Gastrocnemius medialis (tissue), 4 donors: ENCODE measurements at regions not wholly inside any gene's neighbourhood (a gene's known extent, or its start where the extent isn't known, plus 50 kb on each side); places are given as distances from the start of the nearest gene placed in this dataset.

ENCODE experiments used
- POLR2A ChIP-seq, 2 donors: fragments of 450-650 bp; IDR thresholded peaks; one replicate each; pipeline ENCODE4 v1.6.1; 2017; ENCODE audit warnings: antibody characterized with exemption in 2 of 2, mild to moderate bottlenecking in 2 of 2, moderate library complexity in 2 of 2
- TF ChIP-seq, protein P1 (sequence below), 5 experiments: fragments of 450-650 bp in 3 of 5; fragments of 200-600 bp in 2 of 5; sonication (generic) in 2 of 5; IDR thresholded peaks in 4 of 5; conservative IDR thresholded peaks in 1 of 5; 1 replicate in 4 of 5; 2 replicates in 1 of 5; pipeline ENCODE4 v1.5.1; 2016 to 2019; ENCODE audit warnings: antibody characterized with exemption in 5 of 5, mild to moderate bottlenecking in 3 of 5, moderate library complexity in 3 of 5

DNA sequence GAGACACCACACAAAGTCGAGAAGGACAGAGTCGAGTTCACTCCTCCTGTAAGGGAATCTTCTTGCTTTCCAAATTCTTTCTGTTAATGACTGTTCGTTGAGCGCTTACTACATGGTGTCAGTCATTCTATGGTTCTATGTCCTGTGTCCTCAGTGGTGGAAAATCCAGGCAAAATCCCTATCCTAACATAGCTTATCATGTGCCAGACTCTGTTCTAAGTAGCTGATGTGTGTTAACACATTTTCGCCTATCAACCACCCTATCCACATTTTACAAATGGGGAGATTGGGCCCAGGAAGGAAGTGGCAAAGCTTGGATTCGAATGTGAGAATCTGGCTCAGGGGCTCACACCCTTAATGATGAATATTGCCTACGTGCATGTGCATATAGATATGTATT, 280.1 kb downstream of the GATA3 start:
- TF ChIP-seq, protein P1, sequence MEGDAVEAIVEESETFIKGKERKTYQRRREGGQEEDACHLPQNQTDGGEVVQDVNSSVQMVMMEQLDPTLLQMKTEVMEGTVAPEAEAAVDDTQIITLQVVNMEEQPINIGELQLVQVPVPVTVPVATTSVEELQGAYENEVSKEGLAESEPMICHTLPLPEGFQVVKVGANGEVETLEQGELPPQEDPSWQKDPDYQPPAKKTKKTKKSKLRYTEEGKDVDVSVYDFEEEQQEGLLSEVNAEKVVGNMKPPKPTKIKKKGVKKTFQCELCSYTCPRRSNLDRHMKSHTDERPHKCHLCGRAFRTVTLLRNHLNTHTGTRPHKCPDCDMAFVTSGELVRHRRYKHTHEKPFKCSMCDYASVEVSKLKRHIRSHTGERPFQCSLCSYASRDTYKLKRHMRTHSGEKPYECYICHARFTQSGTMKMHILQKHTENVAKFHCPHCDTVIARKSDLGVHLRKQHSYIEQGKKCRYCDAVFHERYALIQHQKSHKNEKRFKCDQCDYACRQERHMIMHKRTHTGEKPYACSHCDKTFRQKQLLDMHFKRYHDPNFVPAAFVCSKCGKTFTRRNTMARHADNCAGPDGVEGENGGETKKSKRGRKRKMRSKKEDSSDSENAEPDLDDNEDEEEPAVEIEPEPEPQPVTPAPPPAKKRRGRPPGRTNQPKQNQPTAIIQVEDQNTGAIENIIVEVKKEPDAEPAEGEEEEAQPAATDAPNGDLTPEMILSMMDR (IDR thresholded peaks at IDR 0.05 in 4 of 5, conservative IDR thresholded peaks at IDR 0.05 in 1 of 5), result no peak
- no peak for TF ChIP-seq POLR2A (IDR thresholded peaks at IDR 0.05)
